ENCODE measurements at regions not wholly inside any gene's neighbourhood (a gene's known extent, or its start where the extent isn't known, plus 50 kb on each side); places are given as distances from the start of the nearest gene placed in this dataset.

- Histone ChIP-seq H3K4me2 (ENCODE audit: insufficient read depth, low read length) (no peak overlapping the region), H3K27ac (ENCODE audit: insufficient read depth, low read depth, low read length) (no peak overlapping the region), H2AFZ (ENCODE audit: low read depth, low read length) (no peak overlapping the region), H3K4me1 (ENCODE audit: control insufficient read depth, extremely low read depth, insufficient read depth, low read length) (no peaks in the 10 kb centered on the region), H3K27me3 (ENCODE audit: control insufficient read depth in 2 of 2, insufficient read depth in 2 of 2, low read length in 2 of 2) (no peaks in the 10 kb centered on the region), H3K36me3 (ENCODE audit: control insufficient read depth in 2 of 2, extremely low read depth in 1 of 2, insufficient read depth in 2 of 2, low read length in 2 of 2) (no peaks in the 10 kb centered on the region), H4K20me1 (replicated peaks; ENCODE audit: control insufficient read depth, extremely low read depth, insufficient read depth, low read length) (no peaks in the 10 kb centered on the region), H3K9me1 (replicated peaks; ENCODE audit: control insufficient read depth, extremely low read depth, insufficient read depth, low read length) (no peaks in the 10 kb centered on the region), H3K9ac (replicated peaks; ENCODE audit: extremely low read depth, insufficient read depth, low read length) (no peak overlapping the region), H3K4me3 (replicated peaks in 1 of 3; ENCODE audit: insufficient read depth in 1 of 3, low read depth in 1 of 3, low read length in 3 of 3) (no peak overlapping the region), H3K9me3 (replicated peaks; ENCODE audit: control insufficient read depth, insufficient read depth, low read length) (no peaks in the 10 kb centered on the region), H3K79me2 (ENCODE audit: control insufficient read depth, insufficient read depth, low read length) (no peaks in the 10 kb centered on the region)
- no peak for DNase-seq (ENCODE audit: low read depth, low spot score)
- no peak for FAIRE-seq
- intact Hi-C loops (cut with micrococcal nuclease) (no loop called here), dilution Hi-C loops (cut with MboI; ENCODE audit: extremely low pct_ligation_motif_present, low sequenced_read_pairs) (no loop called here)
- TF ChIP-seq POLR2A (IDR thresholded peaks at IDR 0.05; ENCODE audit: low read depth, low read length) (no peak), JUN (IDR thresholded peaks at IDR 0.05; ENCODE audit: borderline replicate concordance, insufficient read depth, insufficient read length, low read depth) (no peak), FOS (IDR thresholded peaks at IDR 0.05; ENCODE audit: borderline replicate concordance, insufficient read depth, low read length) (no peak), POLR2AphosphoS5 (IDR thresholded peaks at IDR 0.05; ENCODE audit: insufficient read depth, low read depth, low read length) (no peak), GATA2 (IDR thresholded peaks at IDR 0.05; ENCODE audit: insufficient read depth, insufficient read length, low read depth, low read length) (no peak), MAX (IDR thresholded peaks at IDR 0.05; ENCODE audit: insufficient read depth, insufficient read length) (no peak), EZH2 (IDR thresholded peaks at IDR 0.05; ENCODE audit: borderline replicate concordance, low read depth, low read length, severe bottlenecking) (no peak), MYC (IDR thresholded peaks at IDR 0.05; ENCODE audit: low read depth, low read length) (no peak), CTCF (IDR thresholded peaks at IDR 0.05; ENCODE audit: extremely low read depth in 1 of 2, insufficient read depth in 1 of 2, low read depth in 1 of 2, low read length in 2 of 2) (no peak)
- no TSS peak for BruUV-seq (replicated peaks)
- ChIA-PET CTCF (no interaction called here), POLR2A (no interaction called here)
These were observed 297.2 kb upstream of the FAT3 start for GRCh38 chr11:91927448-91927847.

All from endothelial cell of umbilical vein (primary cell).